HG02884 (cell line): ENCODE measurements at regions not wholly inside any gene's neighbourhood (a gene's known extent, or its start where the extent isn't known, plus 50 kb on each side); places are given as distances from the start of the nearest gene placed in this dataset.

ENCODE experiments used
- ATAC-seq: cut with Tn5 transposase; IDR thresholded peaks from one replicate; pipeline ENCODE4 v1.9.1; 2021; ENCODE audit warnings: mild to moderate bottlenecking, moderate library complexity; ENCODE audit not compliant: unreplicated experiment

GRCh38 chr15:45941367-45941766, 306.5 kb downstream of the SQOR start:
- ATAC-seq = no peak

GRCh38 chr15:45943240-45943639, 308.4 kb downstream of the SQOR start:
- ATAC-seq = no peak

GRCh38 chr15:45946111-45946510, 311.3 kb downstream of the SQOR start:
- no peak for ATAC-seq

- no peak for ATAC-seq
Measured at GRCh38 chr15:45948181-45948621, 313.4 kb downstream of the SQOR start.

GRCh38 chr15:45958924-45959323, 324.1 kb downstream of the SQOR start:
- no peak for ATAC-seq

- ATAC-seq = no peak
Measured at GRCh38 chr15:45962733-45963132, 327.9 kb downstream of the SQOR start.

- no peak for ATAC-seq
Measured at GRCh38 chr15:45970542-45970941, 335.7 kb downstream of the SQOR start.

- ATAC-seq = no peak
Measured at GRCh38 chr15:45980366-45980765, 345.5 kb downstream of the SQOR start.

GRCh38 chr15:45981625-45982024, 346.8 kb downstream of the SQOR start:
- no peak for ATAC-seq

- no peak for ATAC-seq
Measured at GRCh38 chr15:45991863-45992262, 357.0 kb downstream of the SQOR start.

GRCh38 chr15:45993072-45993471, 358.2 kb downstream of the SQOR start:
- ATAC-seq = no peak

- no peak for ATAC-seq
Measured at GRCh38 chr15:45993508-45993907, 358.7 kb downstream of the SQOR start.

- ATAC-seq = no peak
Measured at GRCh38 chr15:45995800-45996199, 361.0 kb downstream of the SQOR start.

GRCh38 chr15:46014532-46014931, 379.7 kb downstream of the SQOR start:
- ATAC-seq = no peak

- ATAC-seq = no peak
Measured at GRCh38 chr15:46034755-46035154, 399.9 kb downstream of the SQOR start.

- ATAC-seq = no peak
Measured at GRCh38 chr15:46039703-46040102, 404.9 kb downstream of the SQOR start.

- ATAC-seq = no peak
Measured at GRCh38 chr15:46041905-46042304, 407.1 kb downstream of the SQOR start.

GRCh38 chr15:46059921-46060594, 425.2 kb downstream of the SQOR start:
- ATAC-seq = no peak

- ATAC-seq = no peak
Measured at GRCh38 chr15:46061002-46061401, 426.2 kb downstream of the SQOR start.

GRCh38 chr15:46077220-46077619, 442.4 kb downstream of the SQOR start:
- no peak for ATAC-seq

GRCh38 chr15:46079046-46079445, 444.2 kb downstream of the SQOR start:
- ATAC-seq = no peak

GRCh38 chr15:46080016-46080415, 445.2 kb downstream of the SQOR start:
- no peak for ATAC-seq
